DLD1 (cell line): ENCODE measurements at regions not wholly inside any gene's neighbourhood (a gene's known extent, or its start where the extent isn't known, plus 50 kb on each side); places are given as distances from the start of the nearest gene placed in this dataset.

Experiments
- in situ Hi-C: cut with HindIII; loops from 2 replicates; pipeline ENCODE4 v1.10.0; 2017; ENCODE audit warnings: low sequenced_read_pairs

- in situ Hi-C loops, result no loop called here
These were observed 397.1 kb downstream of the TLE1 start for GRCh38 chr9:81292056-81292805.

- in situ Hi-C loops, result no loop called here
These were observed 399.7 kb downstream of the TLE1 start for GRCh38 chr9:81289622-81290021.

GRCh38 chr9:81268048-81268447 lies 421.3 kb downstream of the TLE1 start:
- in situ Hi-C loops, result no loop called here

- in situ Hi-C loops, result no loop called here
These were observed 422.7 kb downstream of the TLE1 start for GRCh38 chr9:81266674-81267073.

DNA sequence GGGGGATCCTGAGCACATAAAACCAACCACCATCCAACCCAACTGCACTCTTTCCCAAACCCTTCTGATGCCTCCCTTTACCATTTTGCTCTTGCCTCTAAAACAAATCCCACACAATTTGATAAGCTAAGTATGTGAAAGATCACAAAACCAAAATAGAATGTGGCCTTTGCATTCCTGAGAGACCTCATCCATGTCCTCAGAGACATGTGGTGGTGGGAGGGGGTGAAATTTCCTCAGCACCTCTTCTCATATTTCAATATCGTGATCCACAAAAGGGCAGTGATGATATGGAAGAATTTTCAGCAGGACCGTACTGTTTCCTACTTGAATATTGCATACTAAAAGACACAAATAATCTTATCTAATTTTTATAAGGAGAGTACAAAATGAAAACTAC lies 423.3 kb downstream of the TLE1 start:
- in situ Hi-C loops, result no loop called here

GRCh38 chr9:81264516-81264915 lies 424.8 kb downstream of the TLE1 start:
- in situ Hi-C loops, result no loop called here

- in situ Hi-C loops, result no loop called here
These were observed 429.5 kb downstream of the TLE1 start for GRCh38 chr9:81259896-81260295.

DNA sequence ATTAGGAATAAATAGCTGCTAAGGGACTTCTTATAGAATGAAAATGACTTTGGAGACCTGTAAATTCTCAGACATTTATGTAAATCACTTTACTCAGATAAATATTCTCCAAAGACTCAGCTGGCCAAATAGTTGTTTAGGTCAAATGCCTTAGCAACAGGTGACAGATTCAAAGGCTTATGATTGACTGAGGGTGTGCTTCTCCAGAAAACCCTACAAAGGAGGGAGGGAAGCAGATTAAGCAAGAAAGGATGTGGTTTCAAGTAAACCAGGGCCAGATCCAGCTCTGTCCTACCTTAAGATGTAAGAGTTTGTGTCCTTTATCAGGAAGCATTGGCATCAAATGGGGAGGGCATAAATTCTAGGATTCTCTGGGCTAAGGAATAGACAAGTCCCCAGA lies 433.0 kb downstream of the TLE1 start:
- in situ Hi-C loops, result no loop called here

DNA sequence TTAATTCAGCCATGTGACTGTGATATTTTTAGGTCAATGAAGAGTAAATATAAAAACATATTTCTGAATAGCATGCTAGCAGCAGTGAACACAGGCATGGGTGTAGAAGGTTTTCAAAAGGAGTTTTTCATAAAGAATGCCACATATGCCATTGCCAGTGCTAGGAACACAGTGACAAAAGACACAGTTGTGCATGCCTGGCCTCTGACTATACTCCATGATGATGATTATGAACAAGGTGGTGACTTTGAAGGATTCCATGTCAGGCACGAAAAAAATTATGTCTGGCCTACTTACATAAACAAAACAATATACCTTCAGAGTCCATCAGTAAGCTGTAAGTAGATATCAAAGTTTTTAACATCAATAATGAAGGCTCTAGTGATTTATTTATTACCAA lies 438.7 kb downstream of the TLE1 start:
- in situ Hi-C loops, result no loop called here

DNA sequence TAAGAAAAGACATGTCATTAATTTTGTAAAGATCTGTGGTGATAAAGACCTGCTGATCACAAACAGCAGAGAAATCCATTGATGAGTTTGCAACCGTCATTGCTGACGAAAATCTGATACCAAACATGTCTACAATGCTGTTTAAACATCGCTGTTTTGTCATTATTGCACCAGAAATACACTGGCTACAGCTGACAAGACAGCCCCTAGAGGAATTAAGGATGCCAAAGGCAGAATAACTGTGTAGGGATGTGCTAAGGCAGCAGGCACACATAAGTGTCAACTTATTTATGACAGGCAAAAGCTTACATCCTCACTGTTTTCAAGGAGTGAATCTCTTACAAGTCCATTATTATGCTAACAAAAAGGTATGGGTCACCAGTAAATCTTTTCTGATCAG lies 439.3 kb downstream of the TLE1 start:
- in situ Hi-C loops, result no loop called here

GRCh38 chr9:81245254-81245956 lies 443.9 kb downstream of the TLE1 start:
- in situ Hi-C loops, result no loop called here

- in situ Hi-C loops, result no loop called here
These were observed 444.7 kb downstream of the TLE1 start for GRCh38 chr9:81244631-81245030.

- in situ Hi-C loops, result no loop called here
These were observed 446.5 kb downstream of the TLE1 start for GRCh38 chr9:81242866-81243265.

DNA sequence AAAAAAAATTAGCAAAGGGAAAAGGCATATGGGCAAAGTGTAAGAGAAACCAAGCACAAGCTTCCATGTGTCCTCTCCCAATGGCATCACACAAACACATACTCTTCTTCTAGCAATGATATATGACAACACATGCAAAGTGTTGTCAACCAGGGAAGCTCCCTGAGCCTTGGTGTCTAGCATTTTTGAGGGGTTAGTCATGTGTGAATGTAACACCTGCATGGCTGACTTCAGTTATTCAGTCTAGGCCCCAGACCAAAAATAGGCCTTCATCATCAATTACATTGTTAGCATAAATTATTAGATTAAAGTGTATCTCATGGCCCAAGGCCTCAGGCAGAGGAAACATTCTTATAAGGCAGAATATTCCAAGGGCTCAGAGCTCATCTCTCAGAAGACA lies 450.0 kb downstream of the TLE1 start:
- in situ Hi-C loops, result no loop called here

- in situ Hi-C loops, result no loop called here
These were observed 451.6 kb downstream of the TLE1 start for GRCh38 chr9:81237565-81238231.

DNA sequence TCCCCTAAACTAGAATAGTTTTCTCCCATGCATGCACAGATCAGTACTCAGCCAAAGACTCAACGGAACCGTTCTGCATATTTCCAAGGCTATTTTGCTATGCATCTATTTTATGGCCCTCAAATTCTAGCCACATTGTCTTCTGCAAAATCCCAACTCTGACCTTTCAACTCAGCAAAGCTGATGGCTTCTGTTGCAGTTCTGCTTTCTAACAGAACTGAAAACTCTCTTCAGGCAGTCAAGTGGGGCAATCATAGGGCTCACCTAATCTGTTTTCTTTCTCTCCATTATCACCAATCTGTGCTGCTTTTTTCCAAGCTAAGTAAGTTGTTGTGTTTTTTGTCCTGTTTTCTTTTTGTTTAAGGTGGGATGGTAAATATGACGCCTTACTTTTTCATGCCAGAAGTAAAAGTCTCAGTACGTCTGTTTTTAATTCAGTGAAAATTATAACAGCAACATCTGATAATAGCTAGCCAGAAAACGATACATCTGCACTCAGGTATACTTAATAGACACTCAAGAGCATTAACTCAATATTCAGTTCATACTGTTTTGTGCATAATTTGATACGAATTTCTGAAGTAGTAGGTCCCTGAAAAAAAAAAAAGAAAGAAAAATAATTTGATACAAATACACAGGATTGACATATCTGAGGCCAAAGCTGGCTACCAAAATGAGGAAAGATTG lies 454.3 kb downstream of the TLE1 start:
- in situ Hi-C loops, result no loop called here

- in situ Hi-C loops, result no loop called here
These were observed 458.3 kb downstream of the TLE1 start for GRCh38 chr9:81231011-81231410.

DNA sequence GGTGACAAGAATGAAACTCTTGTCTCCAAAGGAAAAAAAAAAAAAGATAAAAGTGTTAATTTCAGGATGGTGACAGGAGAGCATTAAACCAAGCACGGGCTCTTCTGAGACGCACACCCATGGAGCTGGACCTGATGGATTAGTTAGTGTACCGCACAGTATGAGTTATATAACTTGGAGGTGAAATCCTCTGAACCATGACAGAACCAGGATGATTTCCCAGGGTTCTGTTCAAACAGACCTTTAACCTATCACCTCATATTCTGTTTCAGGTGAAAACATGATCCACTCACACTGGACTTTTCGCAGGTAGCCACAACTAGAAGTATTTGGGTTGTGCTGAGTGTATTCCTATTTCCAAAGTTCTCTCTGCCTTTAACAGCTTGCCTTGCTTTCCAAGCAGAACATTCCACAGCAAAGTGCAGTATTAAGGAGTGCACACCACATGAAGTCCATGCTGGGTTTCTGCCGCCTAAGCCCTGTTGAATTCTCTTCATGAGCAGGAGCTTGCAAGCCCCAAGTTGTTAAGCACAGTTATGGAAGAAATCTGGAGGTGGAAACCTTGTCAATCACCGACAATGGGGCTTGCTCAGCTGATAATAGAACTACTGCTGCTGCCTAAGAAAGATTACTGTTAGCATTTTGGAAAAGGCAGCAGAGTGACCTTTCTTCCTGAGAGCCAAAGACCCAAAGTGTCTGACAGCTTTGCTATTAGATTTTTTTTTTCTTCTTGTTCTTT lies 461.7 kb downstream of the TLE1 start:
- in situ Hi-C loops, result no loop called here

GRCh38 chr9:81225596-81225995 lies 463.8 kb downstream of the TLE1 start:
- in situ Hi-C loops, result no loop called here

GRCh38 chr9:81224166-81225081 lies 464.9 kb downstream of the TLE1 start:
- in situ Hi-C loops, result no loop called here
